Lower lobe of right lung (tissue), 2 donors: ENCODE measurements at regions not wholly inside any gene's neighbourhood (a gene's known extent, or its start where the extent isn't known, plus 50 kb on each side); places are given as distances from the start of the nearest gene placed in this dataset.

Source experiments
- ATAC-seq, 2 donors: fragments of 200-7000 bp; cut with Tn5 transposase; one replicate each; pipeline ENCODE4 v1.9.1; 2020 to 2022; ENCODE audit warnings: mild to moderate bottlenecking in 2 of 2, moderate library complexity in 2 of 2
- DNase-seq: peaks from one replicate; pipeline ENCODE4 v3.0.0-alpha.2; 2020
- H3K27ac ChIP-seq: fragments of 200-600 bp; one replicate; pipeline ENCODE4 v1.8.0; 2022
- H3K27me3 ChIP-seq: fragments of 200-600 bp; one replicate; pipeline ENCODE4 v1.8.0; 2022; ENCODE audit warnings: low read depth
- H3K36me3 ChIP-seq: fragments of 200-600 bp; one replicate; pipeline ENCODE4 v1.8.0; 2022; ENCODE audit warnings: mild to moderate bottlenecking
- H3K4me1 ChIP-seq: fragments of 200-600 bp; one replicate; pipeline ENCODE4 v1.8.0; 2022
- H3K4me3 ChIP-seq: fragments of 200-600 bp; one replicate; pipeline ENCODE4 v1.8.0; 2022; ENCODE audit warnings: mild to moderate bottlenecking
- H3K9me3 ChIP-seq: fragments of 200-600 bp; one replicate; pipeline ENCODE4 v1.8.0; 2022
- intact Hi-C: fragments of 100-400 bp; cut with DNase I; formaldehyde crosslinking; loops from one replicate; pipeline ENCODE4 v1.11.0; 2022
- TF ChIP-seq, protein P1 (sequence below): fragments of 200-600 bp; IDR thresholded peaks from one replicate; pipeline ENCODE4 v1.8.0; 2022; ENCODE audit warnings: antibody characterized with exemption, mild to moderate bottlenecking
- donor health status: DM: no; HTN: yes; CAD: no; lungs with severe emphysema.

DNA sequence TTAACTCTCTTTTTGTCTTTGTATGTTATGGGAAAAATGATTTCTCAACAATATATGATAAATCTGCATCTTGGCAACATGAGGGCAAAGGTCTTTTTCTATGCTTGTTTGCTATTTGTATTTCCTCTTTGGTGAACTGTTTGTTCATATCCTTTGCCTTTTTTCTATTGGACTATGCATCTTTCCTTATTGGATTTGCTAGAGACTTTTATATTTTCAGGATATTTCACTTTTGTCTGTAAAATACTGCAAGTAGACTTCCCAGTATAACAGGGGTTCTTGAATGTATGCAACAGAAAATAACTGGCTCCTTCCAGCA lies 69.4 kb upstream of the SSBP2 start:
- Histone ChIP-seq H3K4me1 (no peaks in the 10 kb centered on the region), H3K27ac (no peak overlapping the region), H3K9me3 (no peaks in the 10 kb centered on the region), H3K27me3 (no peaks in the 10 kb centered on the region), H3K36me3 (no peaks in the 10 kb centered on the region), H3K4me3 (no peak overlapping the region)
- intact Hi-C loops, result no loop called here
- no peak for DNase-seq
- no peak for ATAC-seq
- TF ChIP-seq, protein P1, sequence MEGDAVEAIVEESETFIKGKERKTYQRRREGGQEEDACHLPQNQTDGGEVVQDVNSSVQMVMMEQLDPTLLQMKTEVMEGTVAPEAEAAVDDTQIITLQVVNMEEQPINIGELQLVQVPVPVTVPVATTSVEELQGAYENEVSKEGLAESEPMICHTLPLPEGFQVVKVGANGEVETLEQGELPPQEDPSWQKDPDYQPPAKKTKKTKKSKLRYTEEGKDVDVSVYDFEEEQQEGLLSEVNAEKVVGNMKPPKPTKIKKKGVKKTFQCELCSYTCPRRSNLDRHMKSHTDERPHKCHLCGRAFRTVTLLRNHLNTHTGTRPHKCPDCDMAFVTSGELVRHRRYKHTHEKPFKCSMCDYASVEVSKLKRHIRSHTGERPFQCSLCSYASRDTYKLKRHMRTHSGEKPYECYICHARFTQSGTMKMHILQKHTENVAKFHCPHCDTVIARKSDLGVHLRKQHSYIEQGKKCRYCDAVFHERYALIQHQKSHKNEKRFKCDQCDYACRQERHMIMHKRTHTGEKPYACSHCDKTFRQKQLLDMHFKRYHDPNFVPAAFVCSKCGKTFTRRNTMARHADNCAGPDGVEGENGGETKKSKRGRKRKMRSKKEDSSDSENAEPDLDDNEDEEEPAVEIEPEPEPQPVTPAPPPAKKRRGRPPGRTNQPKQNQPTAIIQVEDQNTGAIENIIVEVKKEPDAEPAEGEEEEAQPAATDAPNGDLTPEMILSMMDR, result no peak

DNA sequence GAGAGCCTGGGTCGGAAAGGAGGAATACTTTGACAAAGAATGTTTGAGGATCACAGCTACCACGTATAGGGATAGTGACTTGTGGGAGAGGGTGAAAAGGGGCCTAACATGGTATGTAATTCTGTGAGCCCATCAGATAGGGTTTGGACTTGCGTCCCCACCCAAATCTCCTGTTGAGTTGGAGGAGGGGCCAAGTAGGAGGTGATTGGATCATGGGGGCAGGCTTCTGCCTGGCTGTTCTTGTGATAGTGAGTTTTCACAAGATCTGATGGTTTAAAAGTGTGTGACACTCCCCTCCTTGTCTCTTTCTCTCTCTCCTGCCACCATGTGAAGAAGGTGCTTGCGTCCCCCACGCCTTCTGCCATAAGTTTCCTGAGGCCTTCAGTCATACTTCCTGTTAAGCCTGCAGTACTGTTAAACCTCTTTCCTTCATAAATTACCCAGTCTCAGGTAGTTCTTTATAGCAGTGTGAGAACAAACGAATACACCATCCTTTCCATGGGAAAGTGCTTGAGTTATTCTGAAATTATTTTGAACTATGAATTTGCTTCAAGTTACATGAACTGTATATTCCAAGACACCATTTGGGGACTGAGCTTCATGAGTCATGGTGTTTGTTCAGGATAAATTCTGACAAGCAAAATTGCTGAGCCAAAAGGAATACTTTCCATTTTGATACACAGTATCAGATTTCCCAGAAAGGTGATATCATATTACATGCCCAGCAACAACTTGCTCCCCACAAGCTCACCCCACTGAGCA lies 68.8 kb upstream of the SSBP2 start:
- H3K27me3 ChIP-seq, result no peaks in the 10 kb centered on the region
- TF ChIP-seq, protein P1, result no peak
- DNase-seq (no peak), ATAC-seq (no peak)
- H3K4me3 ChIP-seq, result no peak overlapping the region
- no peaks in the 10 kb centered on the region for H3K4me1 ChIP-seq
- intact Hi-C loops, result no loop called here
- H3K36me3 ChIP-seq, result no peaks in the 10 kb centered on the region
- no peak overlapping the region for H3K27ac ChIP-seq
- no peaks in the 10 kb centered on the region for H3K9me3 ChIP-seq

DNA sequence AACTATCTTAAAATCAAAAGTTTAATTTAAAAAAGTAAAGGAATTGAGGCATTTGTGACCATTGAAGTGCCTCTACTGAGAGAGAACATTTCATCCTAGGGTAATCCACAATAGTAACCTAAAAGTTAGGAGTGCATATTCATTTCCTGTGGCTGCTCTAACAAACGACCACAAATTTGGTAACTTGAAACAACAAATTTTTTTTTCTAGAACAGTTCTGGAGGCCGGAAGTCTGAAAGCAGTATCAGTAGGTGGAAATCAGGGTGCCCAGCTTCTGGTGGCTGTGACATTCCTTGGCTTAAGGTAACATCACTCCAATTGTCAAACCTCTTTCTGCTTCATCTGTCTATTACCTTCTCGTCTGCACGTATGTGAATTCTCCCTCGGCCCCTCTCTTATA lies 67.1 kb upstream of the SSBP2 start:
- H3K36me3 ChIP-seq, result no peaks in the 10 kb centered on the region
- TF ChIP-seq, protein P1, result no peak
- intact Hi-C loops, result no loop called here

DNA sequence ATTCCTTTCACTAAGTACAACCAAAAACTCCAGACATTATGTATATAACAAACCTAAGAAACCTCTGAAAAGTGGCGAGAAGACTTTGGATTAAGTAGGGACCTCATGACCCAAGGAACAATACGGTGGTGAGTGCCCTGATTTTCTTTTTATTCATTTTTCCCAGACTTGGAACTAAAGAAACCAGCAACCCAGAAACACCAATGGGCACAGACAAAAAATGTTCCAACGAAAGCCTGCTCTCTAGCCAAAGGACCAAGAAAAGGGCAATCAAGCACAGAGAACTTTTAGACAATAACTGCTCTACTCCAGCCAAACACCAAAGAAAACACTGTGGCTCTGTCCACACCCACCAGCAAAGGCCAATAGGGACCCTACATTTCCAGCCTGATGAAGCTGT lies 66.2 kb upstream of the SSBP2 start:
- H3K4me3 ChIP-seq, result no peak overlapping the region
- no peaks in the 10 kb centered on the region for H3K27me3 ChIP-seq
- no peaks in the 10 kb centered on the region for H3K4me1 ChIP-seq
- no peaks in the 10 kb centered on the region for H3K9me3 ChIP-seq
- intact Hi-C loops, result no loop called here
- ATAC-seq (no peak), DNase-seq (no peak)
- no peaks in the 10 kb centered on the region for H3K36me3 ChIP-seq
- TF ChIP-seq, protein P1, result no peak
- H3K27ac ChIP-seq, result no peak overlapping the region

More for the DNA sequence above, 67.1 kb upstream of the SSBP2 start:
- no peak overlapping the region for H3K4me3 ChIP-seq
- DNase-seq (no peak), ATAC-seq (no peak)
- H3K27ac ChIP-seq, result no peak overlapping the region
- H3K9me3 ChIP-seq, result no peaks in the 10 kb centered on the region
- H3K27me3 ChIP-seq, result no peaks in the 10 kb centered on the region
- no peaks in the 10 kb centered on the region for H3K4me1 ChIP-seq

DNA sequence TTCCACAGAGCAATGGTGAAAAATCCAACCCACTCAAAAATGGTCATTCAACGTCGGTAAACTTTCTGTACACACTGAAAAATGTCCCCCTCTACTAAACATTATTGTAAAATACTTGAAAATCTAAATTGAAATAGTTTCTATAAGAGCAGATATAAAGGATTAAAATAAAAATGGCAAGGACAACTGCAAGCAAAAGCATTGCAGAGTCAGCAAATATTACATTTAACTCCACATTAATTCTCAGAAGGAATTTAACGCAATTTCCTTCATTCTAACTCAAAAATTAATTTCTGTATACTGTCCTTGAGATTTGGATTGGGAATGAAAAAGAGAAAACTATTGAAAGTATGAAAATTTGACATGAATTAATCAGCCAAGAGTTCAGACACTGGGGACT lies 64.4 kb upstream of the SSBP2 start:
- Histone ChIP-seq H3K4me3 (no peak overlapping the region), H3K36me3 (no peaks in the 10 kb centered on the region), H3K27me3 (no peaks in the 10 kb centered on the region), H3K4me1 (no peaks in the 10 kb centered on the region), H3K27ac (no peak overlapping the region), H3K9me3 (no peaks in the 10 kb centered on the region)
- DNase-seq, result no peak
- intact Hi-C loops, result no loop called here
- TF ChIP-seq, protein P1, result no peak
- ATAC-seq, result no peak
